Stimulated activated CD8-positive, alpha-beta memory T cell treated with anti-CD3 and anti-CD28 coated beads, Interleukin-2, amount 100 ng/mL, for 1 hour (primary cell): ENCODE measurements at regions not wholly inside any gene's neighbourhood (a gene's known extent, or its start where the extent isn't known, plus 50 kb on each side); places are given as distances from the start of the nearest gene placed in this dataset.

Source experiments
- DNase-seq, 2 donors: peaks; one replicate each; pipeline ENCODE4 v3.0.0-alpha.2; 2020; ENCODE audit warnings: low read depth in 2 of 2

GRCh38 chr9:126240835-126241234, 85.8 kb upstream of the MVB12B start:
- DNase-seq: no peak

- DNase-seq: no peak
These were observed 77.9 kb upstream of the MVB12B start for GRCh38 chr9:126248680-126249079.

- DNase-seq: no peak
These were observed 64.9 kb upstream of the MVB12B start for GRCh38 chr9:126261584-126262356.

GRCh38 chr9:126262738-126263137, 63.9 kb upstream of the MVB12B start:
- no peak for DNase-seq

GRCh38 chr9:126270556-126270955, 56.1 kb upstream of the MVB12B start:
- DNase-seq: no peak

- DNase-seq: no peak
These were observed 51.1 kb upstream of the MVB12B start for GRCh38 chr9:126275386-126276001.

- no peak for DNase-seq
These were observed 50.4 kb upstream of the MVB12B start for GRCh38 chr9:126276056-126276728.
